Skeletal muscle cell (primary cell): ENCODE measurements at regions not wholly inside any gene's neighbourhood (a gene's known extent, or its start where the extent isn't known, plus 50 kb on each side); places are given as distances from the start of the nearest gene placed in this dataset.

Source experiments
- DNase-seq: peaks from one replicate; pipeline ENCODE4 v3.0.0-alpha.2; 2010; ENCODE audit warnings: low read depth
- H3K4me3 ChIP-seq: 2 replicates; pipeline ENCODE4 v1.5.1; 2011; ENCODE audit warnings: low read depth, mild to moderate bottlenecking, control low read depth, low read length, moderate library complexity

- no peak for DNase-seq
- no peak overlapping the region for H3K4me3 ChIP-seq
Observed at GRCh38 chr2:239471011-239471792, 70.4 kb upstream of the HDAC4 start.

GRCh38 chr2:239470151-239470900, 69.5 kb upstream of the HDAC4 start:
- no peak for DNase-seq
- no peak overlapping the region for H3K4me3 ChIP-seq

GRCh38 chr2:239469106-239469960, 68.5 kb upstream of the HDAC4 start:
- DNase-seq = no peak
- H3K4me3 ChIP-seq = no peak overlapping the region

- DNase-seq = no peak
- no peak overlapping the region for H3K4me3 ChIP-seq
Observed at GRCh38 chr2:239468491-239469105, 67.8 kb upstream of the HDAC4 start.

- no peak overlapping the region for H3K4me3 ChIP-seq
- DNase-seq = no peak
Observed at GRCh38 chr2:239467956-239468490, 67.2 kb upstream of the HDAC4 start.

GRCh38 chr2:239467281-239467955, 66.6 kb upstream of the HDAC4 start:
- no peak for DNase-seq
- H3K4me3 ChIP-seq = no peak overlapping the region

- no peak overlapping the region for H3K4me3 ChIP-seq
- no peak for DNase-seq
Observed at GRCh38 chr2:239466755-239467271, 66.0 kb upstream of the HDAC4 start.

GRCh38 chr2:239466061-239466754, 65.4 kb upstream of the HDAC4 start:
- no peak overlapping the region for H3K4me3 ChIP-seq
- DNase-seq = no peak

GRCh38 chr2:239465017-239466001, 64.5 kb upstream of the HDAC4 start:
- DNase-seq = no peak
- no peak overlapping the region for H3K4me3 ChIP-seq

- H3K4me3 ChIP-seq = no peak overlapping the region
- no peak for DNase-seq
Observed at GRCh38 chr2:239464166-239465016, 63.6 kb upstream of the HDAC4 start.

- no peak for DNase-seq
- no peak overlapping the region for H3K4me3 ChIP-seq
Observed at GRCh38 chr2:239463541-239464165, 62.8 kb upstream of the HDAC4 start.

GRCh38 chr2:239462671-239463506, 62.1 kb upstream of the HDAC4 start:
- DNase-seq = no peak
- H3K4me3 ChIP-seq = no peak overlapping the region

GRCh38 chr2:239462191-239462515, 61.3 kb upstream of the HDAC4 start:
- no peak for DNase-seq
- no peak overlapping the region for H3K4me3 ChIP-seq

- no peak for DNase-seq
- no peak overlapping the region for H3K4me3 ChIP-seq
Observed at GRCh38 chr2:239461291-239462190, 60.7 kb upstream of the HDAC4 start.
